HTR-8/SVneo (cell line): ENCODE measurements at regions not wholly inside any gene's neighbourhood (a gene's known extent, or its start where the extent isn't known, plus 50 kb on each side); places are given as distances from the start of the nearest gene placed in this dataset.
A peak's percentile ranks its signal among the peaks of the same experiment; 100 is the strongest.

Experiments
- DNase-seq: peaks from one replicate; pipeline ENCODE4 v3.0.0; 2011; ENCODE audit warnings: low spot score, mixed read lengths; ENCODE audit not compliant: insufficient read length
- FAIRE-seq: peaks from 2 replicates; lab custom pipeline; 2011; peaks lifted over from hg19 to GRCh38; lab: Jason Lieb, UNC

DNA sequence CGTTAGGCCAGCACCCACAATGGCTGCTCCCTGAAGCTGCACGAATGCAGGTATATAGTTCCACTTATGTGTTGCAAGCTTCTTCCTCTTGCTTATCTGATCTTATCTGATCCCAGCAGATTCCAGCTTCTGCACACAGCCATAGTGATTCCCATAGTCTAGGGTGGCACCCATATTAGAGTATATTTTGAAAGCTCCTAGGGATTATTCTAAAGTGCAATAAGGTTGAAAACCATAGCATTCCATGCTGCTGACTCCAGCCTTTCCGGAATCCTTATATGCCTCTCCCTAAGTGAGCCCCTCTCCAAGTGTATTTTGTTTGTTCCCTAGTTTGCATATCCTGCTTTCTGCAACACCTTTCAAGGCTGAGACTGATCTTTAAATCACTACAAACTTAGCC, 432.0 kb downstream of the SETD4 start:
- DNase-seq: no peak
- no peak for FAIRE-seq

DNA sequence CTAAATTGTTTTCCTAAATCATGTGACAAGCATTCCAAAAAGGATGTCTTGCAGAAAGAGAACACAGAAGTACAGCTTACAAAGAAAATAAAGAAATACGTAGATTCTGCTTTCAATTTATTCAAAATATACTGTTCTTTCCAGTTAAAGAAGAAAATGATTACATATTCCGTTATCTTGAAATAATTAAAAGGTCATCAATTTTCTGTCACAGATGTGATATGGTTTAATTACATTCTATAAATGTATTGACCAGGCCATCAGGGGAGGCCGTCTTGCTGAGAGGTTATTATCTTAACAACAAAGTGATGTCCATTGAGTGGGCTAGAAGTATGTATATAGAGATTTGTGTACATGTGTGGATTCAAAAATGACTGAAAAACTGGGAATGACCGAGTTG, 432.9 kb downstream of the SETD4 start:
- no peak for FAIRE-seq

DNA sequence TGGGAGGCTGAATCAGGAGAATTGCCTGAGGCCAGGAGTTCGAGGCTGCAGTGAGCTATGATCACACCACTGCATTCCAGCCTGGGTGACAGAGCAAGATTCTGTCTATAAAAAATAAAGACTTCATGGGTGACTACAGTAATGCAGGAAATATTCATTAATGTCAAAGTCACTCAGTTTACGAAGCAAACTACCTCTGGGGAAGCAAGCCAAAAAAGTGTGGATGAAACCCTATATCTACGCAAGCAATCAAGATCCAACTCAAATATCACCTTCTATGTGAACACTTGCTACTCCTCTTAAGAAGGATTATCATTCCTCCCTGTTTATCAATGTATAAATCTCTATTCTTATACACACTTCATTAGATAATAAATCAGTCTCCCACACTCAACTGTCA, 434.8 kb downstream of the SETD4 start:
- no peak for DNase-seq
- no peak for FAIRE-seq

More for the DNA sequence above, 432.9 kb downstream of the SETD4 start:
- DNase-seq: no peak

DNA sequence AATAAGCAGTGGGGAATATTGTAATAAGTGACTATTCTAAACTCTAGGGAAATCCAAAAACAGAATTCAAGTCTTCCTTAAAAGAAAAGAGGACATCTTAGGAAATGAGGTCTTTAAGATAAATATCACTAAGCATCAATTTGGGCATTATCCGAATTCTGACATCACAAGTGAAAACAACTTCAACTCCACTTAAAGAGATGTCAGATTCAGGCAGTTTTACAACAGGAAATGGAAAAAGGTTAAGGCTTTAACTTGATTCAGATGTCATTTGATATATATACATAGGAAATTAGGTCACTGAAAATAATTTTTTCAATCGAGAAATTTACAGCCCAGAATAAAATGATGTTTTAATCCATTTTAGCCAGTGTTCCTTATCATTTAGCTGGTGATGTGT, 435.4 kb downstream of the SETD4 start:
- DNase-seq (no peak), FAIRE-seq (no peak)

DNA sequence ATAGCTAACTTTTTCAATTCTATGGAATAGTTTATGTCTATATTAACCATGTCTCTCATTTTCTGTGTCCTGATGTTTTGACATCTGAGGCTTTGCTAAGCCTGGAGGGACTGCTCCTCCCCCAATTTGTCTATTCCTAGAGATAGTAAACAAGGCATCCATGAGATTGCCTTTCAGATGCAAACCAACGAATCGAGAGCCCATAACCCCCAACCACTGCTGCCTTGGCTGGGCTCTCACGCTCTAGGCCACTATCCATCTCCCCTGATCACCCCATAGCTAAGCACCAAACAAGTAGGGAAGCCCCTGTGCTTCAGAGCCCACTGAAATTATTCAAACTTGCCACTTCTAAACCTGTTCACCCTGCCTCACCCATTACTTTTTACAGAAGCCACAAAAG, 437.7 kb downstream of the SETD4 start:
- FAIRE-seq: no peak
- no peak for DNase-seq

DNA sequence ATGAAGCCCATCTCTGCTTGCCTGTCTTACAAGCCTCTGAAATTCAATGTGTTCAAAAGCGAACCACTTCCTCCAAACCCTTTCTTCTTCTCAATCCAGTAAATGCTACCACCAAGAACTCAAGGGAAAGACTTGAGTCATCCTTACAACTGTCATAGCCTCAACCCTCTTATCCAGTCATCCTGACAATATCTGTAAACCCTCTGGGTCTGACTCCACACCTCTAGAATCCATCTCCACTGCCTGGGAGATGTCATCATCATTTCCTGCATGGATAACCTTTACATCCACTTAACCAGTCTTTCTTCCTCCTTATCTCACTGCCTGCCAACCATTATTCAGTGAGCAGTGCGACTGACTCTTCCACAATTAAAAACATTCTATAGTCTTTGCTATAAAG, 441.1 kb downstream of the SETD4 start:
- peak; percentile 9 for FAIRE-seq
- no peak for DNase-seq

DNA sequence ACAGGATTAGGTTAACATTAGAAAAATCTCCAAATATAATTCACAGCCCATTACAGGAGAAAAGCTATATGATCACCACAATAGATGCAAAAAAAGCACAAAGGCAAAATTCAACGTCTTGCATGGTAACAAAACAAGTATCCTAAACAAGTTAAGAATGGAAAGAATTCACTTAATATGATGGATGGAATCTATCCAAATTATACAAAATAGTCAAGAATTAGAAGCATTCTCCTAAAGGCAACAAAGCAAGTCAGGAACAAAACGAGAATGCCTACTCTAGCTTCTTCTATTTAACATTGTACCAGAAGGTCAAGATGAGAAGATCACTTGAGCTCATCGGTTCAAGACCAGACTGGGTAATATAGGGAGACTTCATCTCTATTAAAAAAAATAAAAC, 442.8 kb downstream of the SETD4 start:
- no peak for DNase-seq
- no peak for FAIRE-seq

DNA sequence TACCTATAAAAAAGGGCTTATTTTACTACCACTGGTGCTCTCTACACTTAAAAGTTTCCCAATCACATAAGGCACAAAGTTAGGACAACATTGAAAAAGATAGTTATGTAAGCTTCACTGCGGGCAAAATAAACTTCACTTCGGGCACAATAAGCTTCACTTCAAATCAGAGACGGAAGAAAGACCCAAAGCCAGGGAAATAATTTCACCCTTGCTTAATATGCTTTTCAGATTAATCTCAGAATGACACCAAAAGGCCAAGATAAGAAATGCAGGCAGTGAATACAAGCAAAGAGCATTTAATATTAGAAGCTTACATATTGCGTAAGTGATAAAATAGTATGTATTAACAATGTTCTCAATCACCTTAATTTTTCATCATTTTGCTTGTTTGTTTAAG, 444.2 kb downstream of the SETD4 start:
- FAIRE-seq (no peak), DNase-seq (no peak)

DNA sequence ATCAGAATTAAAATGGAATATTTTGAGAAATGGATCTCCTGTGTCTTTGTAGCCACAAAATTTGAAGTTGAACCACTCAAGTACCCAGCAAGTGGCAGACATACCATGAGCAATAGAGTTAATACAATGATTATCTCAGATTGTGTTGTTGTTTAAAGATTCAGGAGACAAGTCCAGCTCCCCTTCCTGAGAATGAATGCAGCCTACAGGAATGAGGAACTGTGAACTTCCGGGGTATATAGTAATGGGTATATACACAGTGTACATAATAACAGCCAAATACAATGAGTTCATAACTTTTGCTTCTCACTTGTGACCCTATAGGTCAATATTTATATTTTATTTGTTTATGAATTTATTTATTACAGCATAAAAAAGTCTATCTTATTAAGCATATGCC, 445.0 kb downstream of the SETD4 start:
- no peak for FAIRE-seq

DNA sequence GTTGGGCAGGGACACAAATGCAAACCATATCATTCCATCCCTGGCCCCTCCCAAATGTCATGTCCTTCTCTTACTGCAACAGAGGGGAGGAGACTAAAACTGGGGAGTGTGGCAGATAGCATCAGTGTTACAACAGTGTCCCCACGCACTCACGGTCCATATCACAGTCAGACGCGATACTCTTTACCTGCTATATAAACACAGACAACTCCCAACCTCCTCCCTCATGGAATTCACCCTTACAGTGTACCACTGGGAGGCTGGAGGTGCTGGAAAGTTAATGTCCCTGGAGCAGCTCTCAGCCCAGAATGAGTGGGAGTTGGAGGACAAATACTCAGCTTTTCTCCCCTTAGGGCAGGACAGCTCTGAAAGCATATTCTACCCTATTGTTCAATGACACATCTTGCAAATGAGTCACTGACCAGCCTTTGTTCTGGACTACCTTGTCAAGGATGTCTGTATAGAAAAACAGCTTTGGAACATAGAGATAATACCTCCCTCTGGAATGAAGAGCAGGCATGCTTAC, 445.9 kb downstream of the SETD4 start:
- FAIRE-seq: peak; percentile 77
- DNase-seq: no peak

More for the DNA sequence above, 445.0 kb downstream of the SETD4 start:
- no peak for DNase-seq

DNA sequence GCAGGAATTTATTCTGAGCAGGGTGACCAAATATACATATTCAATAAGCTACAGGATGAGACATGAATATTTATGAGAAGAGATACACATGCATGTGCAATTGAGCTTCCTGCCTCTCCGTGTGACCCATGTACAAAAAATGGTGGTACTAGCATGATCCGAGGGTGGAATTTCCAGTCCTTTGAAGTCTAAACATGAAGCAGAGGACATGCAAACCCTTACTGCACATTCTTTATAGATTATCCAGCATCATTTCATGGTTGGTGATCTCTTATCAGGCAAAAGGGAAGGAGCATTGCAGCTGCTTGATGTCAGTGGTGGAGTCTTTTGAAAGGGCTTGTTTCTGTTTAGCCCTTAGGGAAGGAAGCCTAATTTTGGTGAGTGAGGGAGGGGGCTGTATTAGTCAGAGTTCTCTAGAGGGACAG, 448.6 kb downstream of the SETD4 start:
- DNase-seq (no peak), FAIRE-seq (no peak)

DNA sequence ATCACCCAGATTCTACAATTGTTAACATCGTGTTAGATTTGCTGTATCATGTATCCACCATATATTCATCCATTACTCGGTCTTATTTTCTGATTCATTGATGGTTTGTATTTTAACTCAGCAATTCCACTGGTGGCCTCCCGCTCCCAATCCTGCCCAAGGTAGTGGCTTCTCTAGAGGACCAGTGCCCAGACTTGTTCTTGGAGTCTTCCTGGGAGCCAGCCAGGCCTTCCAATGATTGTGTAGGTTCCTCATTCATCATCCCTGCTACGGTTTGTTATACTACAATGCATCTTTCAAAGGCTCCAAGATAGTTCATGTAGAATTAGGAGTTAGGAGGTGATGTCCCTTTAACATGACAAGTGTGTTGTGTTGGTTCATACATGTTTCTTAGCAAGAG, 451.1 kb downstream of the SETD4 start:
- FAIRE-seq (no peak), DNase-seq (no peak)

DNA sequence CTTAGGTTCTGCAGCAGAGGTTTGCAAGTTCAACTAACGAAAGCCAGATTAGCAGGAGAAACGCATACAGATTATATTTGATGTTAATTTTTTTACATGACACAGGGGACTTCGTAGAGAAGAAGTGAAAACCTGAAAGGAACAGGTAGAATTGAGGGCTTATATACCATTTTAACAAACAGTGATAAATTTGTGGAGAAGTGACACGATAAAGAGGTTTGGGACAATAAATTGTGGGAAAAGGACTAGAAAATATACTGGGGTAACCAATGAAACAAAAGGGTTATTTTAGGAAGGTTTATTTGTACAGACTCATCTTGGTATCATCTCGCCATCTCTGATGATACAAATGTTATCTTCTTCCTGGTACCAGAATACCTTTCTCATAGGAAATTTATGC, 452.9 kb downstream of the SETD4 start:
- no peak for DNase-seq
- no peak for FAIRE-seq

DNA sequence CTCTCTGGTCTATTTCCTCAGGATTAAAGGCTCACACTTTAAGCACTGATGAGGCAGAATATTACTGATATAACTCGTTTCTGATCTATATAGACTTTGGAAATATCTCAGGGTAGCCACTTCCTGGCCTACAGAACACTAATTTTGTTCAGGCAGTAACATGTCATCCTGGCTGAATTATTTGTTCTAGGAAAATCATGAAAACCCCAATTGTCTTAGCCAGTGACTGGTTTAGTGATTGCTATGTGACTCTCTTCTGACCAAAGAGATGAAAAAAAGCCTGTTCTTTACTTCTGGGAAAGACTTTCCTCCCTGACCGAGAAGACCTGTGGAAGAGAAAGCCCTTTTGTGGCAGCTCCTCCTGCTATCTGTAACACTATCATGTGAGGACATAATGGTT, 453.7 kb downstream of the SETD4 start:
- FAIRE-seq (no peak), DNase-seq (no peak)

DNA sequence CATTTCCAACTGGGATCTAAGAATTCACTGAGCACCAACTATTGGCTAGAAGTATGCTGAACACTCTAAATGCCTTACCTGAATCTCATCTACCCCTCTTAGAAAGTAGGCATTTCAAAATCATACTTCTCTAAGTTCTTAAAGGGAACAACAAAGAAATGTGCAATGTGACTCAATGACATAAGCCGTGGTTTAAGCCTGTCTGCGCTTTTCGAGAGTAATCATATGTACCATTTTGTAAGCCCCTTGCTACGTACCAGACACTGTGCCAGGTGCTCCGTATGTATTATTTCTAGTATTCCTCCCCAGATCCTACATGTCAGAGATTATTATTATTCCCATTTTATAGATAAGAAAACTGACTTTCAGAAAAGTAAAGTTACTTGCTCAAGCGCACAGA, 454.2 kb downstream of the SETD4 start:
- no peak for FAIRE-seq
- DNase-seq: no peak

DNA sequence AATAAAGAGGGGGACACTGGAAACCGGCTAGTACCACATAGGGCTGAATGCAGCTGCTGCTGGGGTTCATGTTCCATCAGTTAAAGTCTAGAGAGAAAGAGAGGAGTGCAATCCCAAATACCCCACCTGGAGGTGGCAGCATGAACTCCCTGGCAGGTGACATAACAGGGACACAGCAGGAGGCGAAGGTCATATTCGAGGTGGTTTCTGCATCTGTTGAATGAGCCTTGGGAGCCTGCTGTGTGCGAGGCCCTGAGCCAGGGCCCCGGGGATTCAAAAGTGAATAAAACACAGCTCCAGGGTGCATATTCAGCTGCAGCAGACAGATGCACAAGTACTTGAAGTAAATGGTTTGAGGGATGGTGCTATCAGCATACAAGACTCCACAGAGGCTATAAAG, 456.8 kb downstream of the SETD4 start:
- DNase-seq: no peak
- no peak for FAIRE-seq

DNA sequence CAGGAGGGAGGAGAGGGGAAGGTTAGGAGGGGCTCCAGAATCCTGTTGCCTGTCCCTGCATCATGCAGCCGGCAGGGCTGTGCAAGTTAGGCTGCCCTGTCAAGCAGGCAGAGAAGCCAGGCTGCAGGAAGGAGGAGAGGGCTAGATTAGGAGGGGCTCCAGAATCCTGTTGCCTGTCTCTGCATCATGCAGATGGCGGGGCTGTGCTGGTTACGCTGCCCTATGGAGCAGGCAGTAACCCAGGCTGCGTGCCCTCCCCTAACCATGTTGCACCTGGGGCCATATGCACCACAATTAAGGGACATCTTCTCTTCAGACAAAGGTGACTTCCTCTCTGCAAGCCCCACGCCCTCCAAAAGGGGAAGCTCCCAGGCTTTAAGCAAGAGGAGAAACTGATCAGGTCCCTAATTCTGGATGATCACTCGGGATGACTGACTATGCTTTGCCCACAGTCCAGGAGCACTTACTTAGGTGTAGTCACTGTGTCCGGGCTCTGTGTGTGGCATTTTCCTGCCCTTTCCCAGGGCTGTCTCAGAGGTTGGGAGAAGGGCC, 457.4 kb downstream of the SETD4 start:
- DNase-seq (no peak), FAIRE-seq (no peak)

DNA sequence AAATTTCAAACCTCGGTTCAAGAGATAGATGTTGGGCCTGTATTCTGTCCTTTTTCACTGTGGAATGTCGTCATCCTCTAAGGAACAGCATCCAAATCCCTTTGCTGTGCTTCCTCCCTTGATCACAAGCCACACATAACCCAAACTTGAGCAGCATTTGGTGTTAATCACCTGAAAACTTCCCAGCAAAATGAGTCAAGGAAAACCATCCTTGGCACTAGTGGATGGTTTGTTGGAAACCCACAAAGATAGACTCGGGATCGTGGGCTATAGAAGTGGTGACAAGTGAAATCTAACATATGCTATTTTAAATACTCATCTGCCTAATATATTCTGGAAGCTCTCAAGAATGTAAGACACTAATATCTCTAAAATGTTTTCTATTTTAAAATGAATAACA, 459.1 kb downstream of the SETD4 start:
- FAIRE-seq (no peak), DNase-seq (no peak)

DNA sequence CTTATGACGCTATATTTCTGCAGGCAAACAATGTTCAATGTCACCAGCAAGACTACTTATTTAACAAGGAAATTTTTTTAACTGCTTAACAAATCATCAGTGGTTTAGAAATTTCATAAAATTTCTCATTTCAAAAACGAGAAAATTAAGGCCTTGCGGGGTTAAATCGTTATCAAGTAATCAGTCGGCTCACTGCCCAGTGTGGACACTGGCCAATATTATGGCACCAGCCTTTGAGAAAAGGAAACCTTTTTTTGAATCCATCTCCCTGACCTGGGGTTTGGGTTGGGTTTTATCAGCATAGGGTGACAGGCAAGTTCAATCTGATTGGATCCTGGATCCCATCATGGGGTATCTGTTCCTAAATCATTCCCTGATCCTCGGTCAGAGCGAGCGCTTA, 461.2 kb downstream of the SETD4 start:
- DNase-seq (no peak), FAIRE-seq (no peak)

DNA sequence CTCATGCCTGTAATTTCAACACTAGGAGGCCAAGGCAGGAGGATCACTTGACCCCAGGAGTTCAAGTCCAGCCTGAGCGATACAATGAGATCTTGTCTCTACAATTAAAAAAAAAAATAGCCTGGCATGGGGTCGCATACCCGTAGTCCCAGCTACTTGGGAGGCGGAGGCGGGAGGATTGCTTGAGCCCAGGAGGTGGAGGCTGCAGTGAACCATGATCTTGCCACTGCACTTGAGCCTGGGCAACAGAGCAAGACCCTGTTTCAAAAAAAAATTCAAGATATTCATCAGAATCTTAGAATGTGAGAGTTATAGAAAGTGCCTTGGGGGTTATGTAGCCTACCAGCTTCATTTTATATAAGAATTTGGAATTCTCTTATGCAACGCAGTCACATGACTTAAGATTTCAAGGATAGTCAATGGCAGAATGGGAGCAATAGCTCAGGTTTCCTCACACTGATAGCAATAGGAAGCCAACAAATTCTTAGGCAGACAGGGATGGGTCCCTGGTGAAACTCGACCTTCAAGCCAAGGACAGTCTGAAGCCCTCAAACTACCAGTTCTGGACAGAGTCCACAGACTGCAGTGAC, 462.5 kb downstream of the SETD4 start:
- DNase-seq: no peak
- FAIRE-seq: no peak

DNA sequence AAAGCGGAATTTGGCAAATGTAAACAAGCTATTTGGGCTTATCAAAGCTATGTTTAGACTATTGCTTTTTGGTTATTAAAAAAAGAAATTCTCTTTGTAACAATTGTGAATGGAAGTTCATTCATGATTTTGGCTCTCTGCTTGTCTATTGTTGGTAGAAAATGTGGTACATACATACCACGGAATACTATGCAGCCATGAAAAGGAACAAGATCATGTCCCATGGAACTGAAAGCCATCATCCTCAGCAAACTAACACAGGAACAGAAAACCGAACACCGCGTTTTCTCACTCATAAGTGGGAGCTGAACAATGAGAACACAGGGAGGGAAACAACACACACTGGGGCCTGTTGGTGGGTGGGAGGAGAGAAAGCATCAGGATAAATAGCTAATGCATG, 465.4 kb downstream of the SETD4 start:
- no peak for DNase-seq
- FAIRE-seq: no peak

DNA sequence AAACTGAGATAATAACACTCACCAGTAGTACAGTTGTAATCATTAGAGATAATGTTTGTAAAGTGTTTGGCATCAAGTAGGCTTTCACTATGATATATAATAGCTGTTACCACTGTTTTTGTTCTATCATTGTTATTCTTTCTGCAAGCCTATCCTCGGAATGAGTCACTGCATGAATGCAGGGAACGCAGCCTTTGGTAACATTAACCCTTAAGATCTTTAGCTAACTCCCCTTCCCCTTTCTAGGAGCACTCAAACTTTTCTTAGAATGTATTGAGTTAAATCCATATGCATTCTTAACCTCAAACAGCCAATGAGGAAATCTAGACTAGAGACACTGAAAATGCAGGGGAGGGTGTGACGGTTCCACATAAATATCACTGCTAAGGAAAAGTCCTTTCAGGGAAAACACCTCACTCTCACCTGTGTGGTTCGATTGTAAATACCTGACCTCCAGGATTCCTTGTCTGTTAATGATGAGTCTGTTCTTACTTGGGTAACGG, 467.3 kb downstream of the SETD4 start:
- FAIRE-seq: no peak

More for the DNA sequence above, 467.3 kb downstream of the SETD4 start:
- no peak for DNase-seq
